ENCODE measurements at regions not wholly inside any gene's neighbourhood (a gene's known extent, or its start where the extent isn't known, plus 50 kb on each side); places are given as distances from the start of the nearest gene placed in this dataset.

DNA sequence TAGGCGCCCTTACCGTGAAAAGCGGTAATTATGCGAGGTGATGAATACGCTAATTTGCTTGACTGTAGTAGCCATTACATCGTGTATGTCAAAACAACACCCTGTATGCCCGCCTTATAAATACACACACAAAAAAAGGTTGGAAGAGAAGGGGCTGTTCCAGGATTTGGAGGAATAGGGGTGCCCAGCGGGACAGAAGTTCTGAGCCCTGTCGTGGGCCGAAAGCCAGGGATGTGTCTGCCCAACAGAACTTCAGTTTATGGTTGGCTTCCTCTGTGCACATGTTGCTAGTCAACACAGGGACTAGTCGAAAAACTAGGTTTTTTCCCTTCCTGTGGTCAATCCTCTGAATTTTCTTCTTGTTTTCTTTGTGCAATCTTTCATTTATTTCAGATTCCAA lies 182.5 kb downstream of the ACKR3 start:
- no peak overlapping the region for H3K4ac ChIP-seq (replicated peaks; ENCODE audit: insufficient read length, low read depth, low read length)
- H3K27me3 ChIP-seq (replicated peaks in 1 of 4; ENCODE audit: control insufficient read depth in 3 of 4, extremely low read depth in 1 of 4, insufficient read depth in 3 of 4, low read length in 3 of 4): no peaks in the 10 kb centered on the region
- no peak overlapping the region for H3K56ac ChIP-seq (replicated peaks; ENCODE audit: insufficient read length, low read depth, low read length)
- H2BK120ac ChIP-seq (replicated peaks; ENCODE audit: low read depth, low read length): no peak overlapping the region
- H3K23me2 ChIP-seq (ENCODE audit: low read depth, low read length): no peaks in the 10 kb centered on the region
- H3K14ac ChIP-seq (ENCODE audit: insufficient read length): no peak overlapping the region
- no peak overlapping the region for H2AK5ac ChIP-seq (ENCODE audit: low read depth, low read length)
- peaks cover 0 to 3% (median under 1%) of the 10 kb centered on the region in 4 experiments; a peak in 4 of 7 replicates for H3K4me1 ChIP-seq (replicated peaks in 1 of 4; ENCODE audit: control insufficient read depth in 3 of 4, insufficient read depth in 4 of 4, low read length in 3 of 4)
- H3K36me3 ChIP-seq (ENCODE audit: control insufficient read depth in 2 of 4, insufficient read depth in 4 of 4, low read length in 3 of 4): no peaks in the 10 kb centered on the region
- H2BK12ac ChIP-seq (ENCODE audit: low read depth, low read length): no peak overlapping the region
- no peak overlapping the region for H3K23ac ChIP-seq (ENCODE audit: insufficient read length)
- H3K9me3 ChIP-seq (ENCODE audit: insufficient read depth in 2 of 2, low read depth in 1 of 2, low read length in 1 of 2): no peaks in the 10 kb centered on the region
- H3K4me3 ChIP-seq (ENCODE audit: extremely low read depth in 1 of 4, insufficient read depth in 2 of 4, low read depth in 3 of 4, low read length in 4 of 4): no peak overlapping the region
- no peaks in the 10 kb centered on the region for H3K79me2 ChIP-seq (ENCODE audit: control insufficient read depth in 1 of 2, insufficient read depth in 2 of 2, low read length in 2 of 2)
- H3K18ac ChIP-seq (ENCODE audit: extremely low read depth, low read length): no peak overlapping the region
- no peaks in the 10 kb centered on the region for H4K20me1 ChIP-seq (replicated peaks in 1 of 2; ENCODE audit: control insufficient read depth in 1 of 2, insufficient read depth in 2 of 2, low read length in 2 of 2)
- FAIRE-seq (no peak), DNase-seq (ENCODE audit: low read depth in 1 of 2, low spot score in 2 of 2) (no peak)
- H4K8ac ChIP-seq (ENCODE audit: extremely low read depth, insufficient read depth, low read length): no peak overlapping the region
- H4K91ac ChIP-seq (replicated peaks; ENCODE audit: insufficient read length, low read length): no peak overlapping the region
- H3K27ac ChIP-seq (ENCODE audit: low read depth, low read length): no peak overlapping the region
- H4K5ac ChIP-seq (ENCODE audit: insufficient read length, low read depth, low read length): no peak overlapping the region
- H2BK15ac ChIP-seq (ENCODE audit: low read length): no peak overlapping the region
- CTCF ChIA-PET (ENCODE audit: partially characterized antibody): interaction anchor here (0.6 kb wide), 2 partner anchors 12 to 267 kb away, joined by 3 read pairs; no protein-coding TSS in a partner anchor
- no peaks in the 10 kb centered on the region for H3K79me1 ChIP-seq (ENCODE audit: low read depth, low read length)
- 87% methylated on average over 11 of the region's 11 CpGs; no CpG with 5 or more reads in 1 of the 2 experiments for WGBS, 2 experiments (ENCODE audit: extremely low coverage in 1 of 2, insufficient coverage in 1 of 2, insufficient read length in 1 of 2, insufficient replicate concordance in 2 of 2, low coverage in 1 of 2, low lambda C conversion rate in 2 of 2, missing lambda C conversion rate in 1 of 2)
- no peak overlapping the region for H2AFZ ChIP-seq (ENCODE audit: low read length)
- H3K9ac ChIP-seq (replicated peaks in 1 of 4; ENCODE audit: extremely low read depth in 1 of 4, low read depth in 3 of 4, low read length in 3 of 4): no peak overlapping the region
- H3K4me2 ChIP-seq (ENCODE audit: insufficient read depth in 1 of 2, low read depth in 2 of 2, low read length in 2 of 2): no peak overlapping the region
- H2BK20ac ChIP-seq (ENCODE audit: low read length): no peak overlapping the region
- POLR2A ChIA-PET (ENCODE audit: partially characterized antibody): no interaction called here
- no peak overlapping the region for H2BK5ac ChIP-seq (ENCODE audit: low read depth, low read length)
- TF ChIP-seq GTF2F1 (IDR thresholded peaks at IDR 0.05; ENCODE audit: borderline replicate concordance, low read depth, low read length) (no peak), RBBP5 (IDR thresholded peaks at IDR 0.05; ENCODE audit: borderline replicate concordance, low read depth, low read length) (no peak), HDAC2 (IDR thresholded peaks at IDR 0.05; ENCODE audit: borderline replicate concordance in 1 of 2, low read depth in 2 of 2, low read length in 2 of 2) (no peak), TEAD4 (IDR thresholded peaks at IDR 0.05; ENCODE audit: low read depth, low read length) (no peak), TBP (IDR thresholded peaks at IDR 0.05; ENCODE audit: low read depth, low read length) (no peak), HDAC6 (IDR thresholded peaks at IDR 0.05; ENCODE audit: low read depth, low read length) (no peak), NRF1 (IDR thresholded peaks at IDR 0.05; ENCODE audit: low read depth, low read length) (no peak), SIX5 (IDR thresholded peaks at IDR 0.05; ENCODE audit: low read depth, low read length) (no peak), E2F6 (IDR thresholded peaks at IDR 0.05) (no peak), JUND (IDR thresholded peaks at IDR 0.05; ENCODE audit: low read length) (no peak), SIRT6 (IDR thresholded peaks at IDR 0.05; ENCODE audit: low read length) (no peak), BACH1 (IDR thresholded peaks at IDR 0.05; ENCODE audit: low read length) (no peak), KDM4A (IDR thresholded peaks at IDR 0.05; ENCODE audit: low read depth, low read length, severe bottlenecking) (no peak), CBX5 (IDR thresholded peaks at IDR 0.05; ENCODE audit: low read depth, low read length) (no peak), SRF (IDR thresholded peaks at IDR 0.05; ENCODE audit: low read depth, low read length) (no peak)

All from H1 (cell line).